Brain microvascular endothelial cell (primary cell): ENCODE measurements at regions not wholly inside any gene's neighbourhood (a gene's known extent, or its start where the extent isn't known, plus 50 kb on each side); places are given as distances from the start of the nearest gene placed in this dataset.

ENCODE experiments used
- DNase-seq: peaks from one replicate; pipeline ENCODE4 v3.0.0-alpha.2; 2020
- H3K27ac ChIP-seq: fragments of 250-450 bp; sonication (Bioruptor Pico); 2 replicates; pipeline ENCODE4 v1.5.1; 2020; ENCODE audit warnings: mild to moderate bottlenecking, moderate library complexity
- H3K27me3 ChIP-seq: fragments of 250-450 bp; sonication (Bioruptor Pico); replicated peaks from 2 replicates; pipeline ENCODE4 v1.5.1; 2020; ENCODE audit warnings: mild to moderate bottlenecking
- H3K36me3 ChIP-seq: fragments of 250-450 bp; sonication (Bioruptor Pico); replicated peaks from 2 replicates; pipeline ENCODE4 v1.5.1; 2020; ENCODE audit warnings: mild to moderate bottlenecking
- H3K4me3 ChIP-seq: 2 replicates; pipeline ENCODE4 v1.5.1; 2011; ENCODE audit warnings: low read depth, mild to moderate bottlenecking, control low read depth, low read length, moderate library complexity
- in situ Hi-C: cut with HindIII; loops from 2 replicates; pipeline ENCODE4 v1.10.0; 2017; ENCODE audit warnings: low sequenced_read_pairs, low pct_ligation_motif_present
- TF ChIP-seq, protein P1 (sequence below): IDR thresholded peaks from 2 replicates; pipeline ENCODE4 v1.5.1; 2011; ENCODE audit warnings: low read depth, mild to moderate bottlenecking, moderate library complexity, low read length, control low read depth, inconsistent platforms; ENCODE audit errors: missing control alignments

DNA sequence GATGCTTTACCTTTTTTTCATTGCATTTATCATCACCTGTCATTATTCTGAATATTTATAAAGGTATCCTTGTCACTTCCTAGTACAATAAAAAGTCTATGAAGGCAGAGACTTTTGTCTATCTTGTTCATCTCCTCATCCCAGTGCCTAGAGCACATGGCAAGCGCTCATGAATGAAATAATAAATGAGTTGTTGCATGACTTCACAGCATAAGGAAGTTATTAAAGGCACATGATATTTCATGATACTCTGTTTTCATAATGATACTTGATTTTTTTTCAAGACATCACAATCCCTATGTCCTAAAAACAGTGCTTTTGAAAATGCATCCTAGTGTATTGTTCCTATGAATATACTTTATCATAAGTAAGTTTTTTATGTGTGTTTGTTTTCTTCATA lies 310.6 kb upstream of the RSPO3 start:
- Histone ChIP-seq H3K36me3 (no peaks in the 10 kb centered on the region), H3K4me3 (no peak overlapping the region), H3K27me3 (no peaks in the 10 kb centered on the region), H3K27ac (no peak overlapping the region)
- in situ Hi-C loops = no loop called here
- TF ChIP-seq, protein P1, sequence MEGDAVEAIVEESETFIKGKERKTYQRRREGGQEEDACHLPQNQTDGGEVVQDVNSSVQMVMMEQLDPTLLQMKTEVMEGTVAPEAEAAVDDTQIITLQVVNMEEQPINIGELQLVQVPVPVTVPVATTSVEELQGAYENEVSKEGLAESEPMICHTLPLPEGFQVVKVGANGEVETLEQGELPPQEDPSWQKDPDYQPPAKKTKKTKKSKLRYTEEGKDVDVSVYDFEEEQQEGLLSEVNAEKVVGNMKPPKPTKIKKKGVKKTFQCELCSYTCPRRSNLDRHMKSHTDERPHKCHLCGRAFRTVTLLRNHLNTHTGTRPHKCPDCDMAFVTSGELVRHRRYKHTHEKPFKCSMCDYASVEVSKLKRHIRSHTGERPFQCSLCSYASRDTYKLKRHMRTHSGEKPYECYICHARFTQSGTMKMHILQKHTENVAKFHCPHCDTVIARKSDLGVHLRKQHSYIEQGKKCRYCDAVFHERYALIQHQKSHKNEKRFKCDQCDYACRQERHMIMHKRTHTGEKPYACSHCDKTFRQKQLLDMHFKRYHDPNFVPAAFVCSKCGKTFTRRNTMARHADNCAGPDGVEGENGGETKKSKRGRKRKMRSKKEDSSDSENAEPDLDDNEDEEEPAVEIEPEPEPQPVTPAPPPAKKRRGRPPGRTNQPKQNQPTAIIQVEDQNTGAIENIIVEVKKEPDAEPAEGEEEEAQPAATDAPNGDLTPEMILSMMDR = no peak
- DNase-seq = no peak

DNA sequence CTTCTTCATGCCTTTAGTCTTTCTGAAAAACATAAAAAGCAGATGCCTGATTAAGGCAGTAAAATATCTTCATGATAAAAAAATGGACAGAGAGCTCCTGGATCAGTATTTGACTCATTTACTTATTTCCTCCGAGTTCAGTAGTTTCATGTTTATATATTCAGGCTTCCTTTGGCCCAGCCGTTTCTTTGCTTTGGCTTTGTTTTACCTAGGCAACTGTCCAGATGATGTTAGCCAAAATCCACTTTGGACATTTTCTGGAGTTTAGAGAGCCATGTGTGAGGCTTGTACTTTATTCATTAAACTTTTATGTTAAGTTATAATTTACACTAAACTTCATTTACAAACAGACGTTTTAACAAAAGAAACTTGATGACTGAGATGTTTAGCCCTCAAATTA lies 307.1 kb upstream of the RSPO3 start:
- Histone ChIP-seq H3K27ac (no peak overlapping the region), H3K36me3 (no peaks in the 10 kb centered on the region), H3K4me3 (no peak overlapping the region), H3K27me3 (no peaks in the 10 kb centered on the region)
- in situ Hi-C loops = no loop called here
- TF ChIP-seq, protein P1 = no peak
- DNase-seq = no peak

- TF ChIP-seq, protein P1 = no peak
- no peak for DNase-seq
- Histone ChIP-seq H3K36me3 (no peaks in the 10 kb centered on the region), H3K27ac (no peak overlapping the region), H3K27me3 (no peaks in the 10 kb centered on the region), H3K4me3 (no peak overlapping the region)
- in situ Hi-C loops = no loop called here
Measured at GRCh38 chr6:126812010-126812409, 306.5 kb upstream of the RSPO3 start.

DNA sequence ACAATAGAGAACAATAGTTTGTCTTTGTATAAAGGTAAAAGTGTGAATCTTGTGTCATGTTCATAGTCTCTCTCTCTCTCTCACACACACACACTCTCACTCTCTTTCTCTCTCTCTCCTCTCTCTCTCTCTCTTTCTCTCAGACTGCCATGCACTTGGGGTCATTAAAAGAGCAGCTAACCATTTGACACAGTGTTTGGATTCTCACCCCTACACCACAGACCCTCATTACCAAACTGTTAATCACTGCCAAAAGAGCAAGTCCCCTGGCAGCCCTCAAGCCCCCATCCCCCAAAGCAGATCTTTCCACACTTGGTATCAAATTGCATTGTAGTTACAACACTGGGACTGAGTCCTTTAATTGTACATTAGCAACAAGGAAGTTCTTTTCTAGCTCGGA lies 305.8 kb upstream of the RSPO3 start:
- no peak overlapping the region for H3K4me3 ChIP-seq
- H3K27me3 ChIP-seq = no peaks in the 10 kb centered on the region
- TF ChIP-seq, protein P1 = no peak
- H3K27ac ChIP-seq = no peak overlapping the region
- H3K36me3 ChIP-seq = no peaks in the 10 kb centered on the region
- no peak for DNase-seq
- in situ Hi-C loops = no loop called here

DNA sequence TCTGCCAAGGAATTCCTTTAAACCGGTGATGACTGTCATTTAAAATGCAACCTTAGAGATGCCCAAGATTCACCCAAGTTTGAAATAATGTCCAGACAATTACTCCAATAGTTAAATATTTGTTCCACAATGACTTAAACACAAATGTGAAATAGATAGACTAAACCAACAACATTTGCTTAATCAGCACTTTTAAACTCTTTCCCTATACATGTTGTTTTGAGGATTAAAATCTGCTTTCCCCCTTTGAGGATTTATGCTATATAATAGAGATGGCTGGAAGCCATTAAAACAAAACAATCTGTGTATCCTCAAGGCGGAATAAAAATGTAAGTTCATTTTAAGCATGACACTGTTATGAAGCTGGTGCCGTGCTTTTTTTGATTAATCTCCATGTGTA lies 297.8 kb upstream of the RSPO3 start:
- TF ChIP-seq, protein P1 = no peak
- in situ Hi-C loops = no loop called here
- DNase-seq = no peak
- Histone ChIP-seq H3K27me3 (no peaks in the 10 kb centered on the region), H3K4me3 (no peak overlapping the region), H3K36me3 (no peaks in the 10 kb centered on the region), H3K27ac (no peak overlapping the region)

DNA sequence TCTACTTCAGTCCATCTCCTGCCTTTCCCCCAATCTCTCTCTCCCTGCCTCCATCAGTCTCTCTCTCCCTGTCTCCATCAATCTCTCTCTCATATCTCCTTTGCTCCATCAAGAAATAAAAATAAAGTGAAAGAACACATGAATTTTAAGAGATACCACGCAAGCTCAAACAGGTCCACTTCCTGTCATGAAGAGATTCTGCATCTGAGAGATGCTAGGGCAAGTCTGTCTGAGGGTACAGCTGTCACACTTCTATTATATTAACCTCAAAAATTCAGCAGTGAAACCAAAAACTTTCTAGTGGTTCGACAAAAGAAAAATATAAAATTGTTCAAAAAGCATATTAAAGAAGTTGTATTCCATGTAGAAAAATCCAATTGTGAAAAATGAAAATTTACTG lies 296.8 kb upstream of the RSPO3 start:
- H3K27ac ChIP-seq = no peak overlapping the region
- no peak overlapping the region for H3K4me3 ChIP-seq
- TF ChIP-seq, protein P1 = no peak
- no peak for DNase-seq
- in situ Hi-C loops = no loop called here
- no peaks in the 10 kb centered on the region for H3K27me3 ChIP-seq
- no peaks in the 10 kb centered on the region for H3K36me3 ChIP-seq
